ENCODE measurements at regions not wholly inside any gene's neighbourhood (a gene's known extent, or its start where the extent isn't known, plus 50 kb on each side); places are given as distances from the start of the nearest gene placed in this dataset.

DNA sequence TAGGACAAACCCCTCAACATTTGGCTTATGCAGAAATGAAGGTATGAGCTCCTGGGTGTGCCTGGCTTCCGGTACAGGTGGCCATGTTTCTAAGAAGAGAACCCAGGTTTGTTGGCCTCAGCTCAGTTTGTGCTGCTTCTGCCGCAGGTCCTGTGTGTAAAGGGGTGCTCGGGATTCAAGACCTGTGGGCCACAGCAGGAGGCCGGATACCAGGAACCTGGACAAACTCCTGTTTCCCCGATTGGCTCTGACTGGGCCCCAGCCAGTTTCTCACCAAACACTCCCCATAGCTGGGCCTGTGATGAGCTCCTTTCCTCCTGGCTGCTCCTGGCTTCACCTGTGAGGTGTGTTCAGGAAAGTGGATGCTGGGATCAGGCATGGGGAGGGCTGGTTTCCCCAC is 271.2 kb upstream of the IRX2 start:
- DNase-seq (ENCODE audit: low read depth) = no peak

DNA sequence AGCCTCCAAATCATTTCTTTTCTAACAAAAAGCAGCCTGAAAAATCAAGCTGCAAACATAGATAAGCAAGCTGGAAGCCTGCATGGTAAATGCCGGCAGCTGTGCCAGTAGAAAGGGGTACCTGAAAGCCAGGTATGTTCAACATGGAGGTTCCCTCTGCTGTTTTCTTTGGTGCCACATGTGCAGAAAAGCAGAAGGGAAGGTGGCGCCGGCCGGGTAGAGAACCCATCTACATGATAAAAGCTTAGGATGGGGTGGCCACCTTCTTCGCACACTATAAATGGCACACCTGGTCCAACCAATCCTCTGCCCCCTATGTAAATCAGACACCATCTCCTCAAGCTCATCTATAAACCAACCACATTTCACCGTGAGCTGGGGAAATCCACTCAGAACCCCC is 268.9 kb upstream of the IRX2 start:
- DNase-seq (ENCODE audit: low read depth) = no peak

DNA sequence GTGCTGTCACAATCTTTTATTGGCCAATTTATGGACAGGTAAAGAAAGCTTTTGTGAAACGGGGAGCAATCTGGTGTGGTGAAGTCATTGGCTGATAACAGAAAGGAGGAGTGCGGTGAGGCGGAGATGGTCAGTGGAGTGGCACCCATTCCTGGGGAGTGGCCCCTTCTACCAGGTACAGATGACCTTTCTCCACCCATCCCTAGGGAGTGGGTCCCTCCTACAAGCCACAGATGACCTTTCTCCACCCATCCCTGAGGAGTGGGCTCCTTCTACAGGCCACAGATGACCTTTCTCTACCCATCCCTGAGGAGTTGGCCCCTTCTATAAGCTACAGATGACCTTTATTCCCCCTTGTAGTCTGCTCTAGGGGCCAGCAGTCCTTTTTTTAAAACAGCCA is 267.6 kb upstream of the IRX2 start:
- no peak for DNase-seq (ENCODE audit: low read depth)

DNA sequence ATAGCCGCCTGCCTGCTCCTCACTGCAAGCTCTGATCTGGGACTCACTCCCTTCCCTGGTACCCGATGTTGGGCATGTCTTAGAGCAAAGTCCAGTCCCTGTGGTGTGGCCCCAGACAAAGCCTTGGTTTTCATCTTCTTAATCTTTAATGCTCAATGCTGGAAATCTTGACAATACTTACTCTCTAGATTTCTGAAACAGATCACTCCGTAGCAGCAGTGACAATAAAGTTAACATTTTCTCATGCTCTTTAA is 260.2 kb upstream of the IRX2 start:
- DNase-seq (ENCODE audit: low read depth) = no peak

DNA sequence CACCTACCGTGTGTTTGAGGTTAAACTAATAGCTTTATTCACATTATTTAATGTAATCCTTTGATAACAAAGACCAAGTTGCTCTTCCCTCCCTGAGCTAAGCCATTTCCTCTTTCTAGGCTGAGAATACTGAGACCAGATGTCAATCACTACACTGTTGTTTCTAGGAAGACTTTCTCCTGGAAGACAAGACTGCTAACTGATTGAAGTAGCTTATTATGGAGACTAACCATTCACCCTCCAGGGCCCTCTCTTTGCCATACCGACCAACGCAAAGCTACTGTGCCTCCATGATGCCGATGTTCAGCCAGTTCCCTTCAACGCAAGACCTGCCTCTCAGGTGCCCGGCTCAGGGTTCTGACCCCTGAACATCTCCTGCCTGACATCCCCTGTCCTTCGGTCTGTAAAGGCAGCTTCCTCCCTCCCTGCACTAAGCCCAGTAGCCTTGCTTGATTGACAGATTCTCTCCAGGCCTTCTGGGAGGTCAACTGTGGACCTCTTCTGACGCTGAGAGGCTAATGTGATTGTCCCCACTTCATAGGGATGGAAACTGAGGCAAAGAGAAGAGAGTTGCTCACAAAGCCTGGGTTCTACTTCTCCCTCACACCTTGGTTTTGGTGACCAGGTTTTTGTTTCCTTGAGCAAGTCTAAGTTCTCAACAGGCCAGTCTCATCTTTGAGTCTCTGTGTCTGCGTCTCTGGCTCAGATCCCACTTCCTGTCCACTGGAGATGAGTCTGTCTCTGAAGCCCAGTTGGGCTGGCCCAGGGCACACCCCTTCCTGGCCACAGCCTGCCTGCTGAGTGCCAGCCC is 259.7 kb upstream of the IRX2 start:
- no peak for DNase-seq (ENCODE audit: low read depth)

DNA sequence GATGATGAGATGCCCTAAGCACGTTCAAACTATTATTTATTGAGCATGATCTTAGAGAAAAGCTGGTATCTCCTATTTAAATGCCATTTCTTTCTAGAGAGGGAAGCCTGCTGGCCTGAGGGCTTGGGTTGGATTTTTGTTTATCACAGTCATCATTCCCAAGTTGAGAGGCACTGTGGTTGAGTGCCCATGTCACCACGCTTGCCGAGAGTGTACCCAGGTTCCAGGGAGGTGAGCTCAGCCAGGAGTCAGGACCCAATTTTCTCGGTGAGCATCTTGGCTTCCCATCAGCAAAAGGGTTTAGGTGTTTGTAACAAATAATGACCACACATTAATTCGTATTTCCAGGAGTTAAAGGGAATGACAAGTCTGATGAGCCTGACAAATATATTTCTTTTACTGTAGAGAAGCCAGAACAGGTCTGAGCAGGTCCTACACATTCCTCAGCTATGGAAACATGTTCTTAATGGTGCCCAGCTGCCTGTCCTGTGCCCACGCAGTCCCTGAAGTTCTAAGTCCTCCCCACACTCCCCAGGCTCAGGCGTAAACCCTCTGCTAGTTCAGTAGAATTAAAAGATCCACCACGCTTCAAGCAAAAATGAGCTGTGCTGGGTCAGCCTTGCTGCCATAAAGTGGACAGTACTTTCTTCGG is 258.9 kb upstream of the IRX2 start:
- DNase-seq (ENCODE audit: low read depth) = no peak

DNA sequence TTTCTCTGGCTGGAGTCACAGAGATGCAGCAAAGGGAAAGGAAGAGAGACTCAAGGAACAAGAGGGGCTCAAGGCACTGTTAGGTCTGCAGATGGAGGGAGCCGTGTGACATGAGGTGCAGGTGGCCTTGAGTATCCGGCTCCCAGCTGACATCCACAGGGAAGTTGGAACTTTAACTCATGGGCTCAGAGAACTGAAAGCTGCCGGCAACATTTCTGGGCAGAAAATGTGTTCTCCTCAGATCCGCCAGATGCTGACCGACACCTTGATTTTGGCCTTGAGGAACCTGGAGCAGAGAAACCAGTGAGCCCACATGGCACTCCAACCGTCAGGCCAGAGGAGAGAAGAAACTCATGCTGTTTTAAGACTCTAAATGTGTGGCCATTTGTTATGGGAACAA is 258.1 kb upstream of the IRX2 start:
- DNase-seq (ENCODE audit: low read depth) = no peak

DNA sequence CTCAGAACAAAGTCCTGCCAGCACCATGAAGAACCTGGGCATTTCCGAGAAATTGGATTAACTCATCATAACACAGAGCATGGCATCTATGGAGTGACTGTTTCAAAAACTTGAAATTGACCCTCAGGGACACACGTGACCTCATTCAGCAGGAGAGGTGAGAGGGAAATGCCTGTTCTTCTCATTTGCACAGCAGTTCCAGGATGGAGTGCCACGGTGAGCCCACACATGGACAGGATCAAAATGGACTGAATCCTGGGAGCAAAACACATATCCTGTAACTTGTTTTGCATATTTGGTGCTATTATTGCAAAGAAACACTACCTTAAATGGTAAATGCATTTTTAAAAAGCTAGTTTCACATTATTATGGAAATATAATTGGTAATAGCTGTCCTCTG is 256.1 kb upstream of the IRX2 start:
- DNase-seq (ENCODE audit: low read depth) = no peak

DNA sequence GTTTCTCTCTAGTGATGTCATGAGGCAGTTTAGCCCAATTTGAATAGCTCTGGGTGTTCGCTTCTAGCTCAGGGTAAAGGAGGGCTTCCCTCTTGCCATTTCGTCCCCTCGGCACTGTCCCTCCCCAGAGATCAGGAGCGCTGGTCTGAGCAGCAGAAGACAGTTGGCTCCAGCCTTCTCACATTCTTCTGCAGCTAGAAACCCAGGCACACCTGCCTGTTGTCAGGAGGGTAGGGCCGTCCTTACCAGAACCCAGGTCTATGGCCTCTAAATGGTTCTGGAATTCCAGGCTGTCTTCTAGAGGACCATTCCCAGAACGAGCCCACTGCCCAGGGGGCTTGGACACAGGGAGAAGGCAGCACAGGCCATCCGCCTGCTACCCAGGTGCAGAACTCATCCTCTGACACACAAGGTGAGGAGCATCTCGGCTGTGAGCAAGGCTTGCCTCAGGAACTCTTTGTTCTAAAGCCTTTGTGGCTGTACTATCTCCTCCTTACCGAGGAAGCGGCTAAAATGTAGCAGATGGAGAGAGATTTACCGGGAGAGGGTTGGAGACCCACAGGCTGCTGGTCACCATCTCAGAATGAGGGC is 255.6 kb upstream of the IRX2 start:
- DNase-seq (ENCODE audit: low read depth) = no peak

DNA sequence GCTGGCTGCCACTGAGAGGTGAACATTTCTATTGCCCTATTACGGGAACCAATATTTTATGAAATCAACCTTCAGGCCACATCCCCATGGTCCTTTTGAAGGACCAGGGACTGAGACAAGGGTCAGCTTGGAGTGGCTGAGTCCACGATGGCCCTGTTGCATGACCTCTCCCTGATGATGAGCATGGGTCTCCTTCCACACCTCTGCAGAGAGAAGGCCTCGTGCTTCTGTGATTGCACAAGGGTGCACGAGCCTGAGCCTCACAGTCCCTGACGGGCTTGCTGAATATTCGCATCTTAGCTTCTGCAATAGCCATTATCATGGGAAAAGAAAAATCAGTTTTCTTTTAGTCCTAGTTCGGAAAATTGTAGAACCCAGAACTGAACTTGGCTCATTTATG is 255.0 kb upstream of the IRX2 start:
- DNase-seq (ENCODE audit: low read depth) = no peak

DNA sequence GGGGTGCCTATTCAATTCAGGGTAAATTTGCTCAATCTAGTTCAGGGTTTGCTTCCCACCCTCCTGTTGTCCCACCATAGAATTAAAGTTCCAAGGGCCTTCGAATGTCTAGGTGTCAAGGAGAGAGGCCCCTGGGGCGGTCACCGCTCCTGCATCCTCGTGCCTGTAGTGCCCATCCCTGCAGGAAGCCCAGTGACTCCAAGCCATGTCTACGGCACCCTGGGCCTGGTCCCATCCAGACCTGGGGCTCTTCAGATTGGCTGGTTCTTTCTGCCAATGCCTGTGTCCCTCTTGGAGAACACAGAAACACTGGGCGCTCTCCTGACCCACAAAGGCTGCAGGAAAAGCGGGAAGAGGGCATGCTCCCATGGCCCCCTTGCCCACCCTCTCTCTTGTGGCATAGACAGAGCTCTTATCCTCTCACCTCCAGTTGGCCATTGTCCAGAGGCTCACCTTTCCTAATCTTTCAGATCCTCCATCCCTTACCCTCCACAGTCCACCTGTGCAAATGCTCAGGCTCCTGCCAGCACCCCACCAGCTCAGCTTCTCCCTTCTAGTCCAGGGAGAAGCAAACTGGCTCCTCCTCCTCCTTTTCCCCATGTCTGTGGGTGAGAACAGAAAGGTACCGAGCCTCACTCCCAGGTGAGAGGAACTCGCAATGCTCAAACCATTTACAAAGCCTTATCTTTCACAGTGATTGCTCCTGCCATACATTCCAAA is 253.0 kb upstream of the IRX2 start:
- DNase-seq (ENCODE audit: low read depth) = no peak

DNA sequence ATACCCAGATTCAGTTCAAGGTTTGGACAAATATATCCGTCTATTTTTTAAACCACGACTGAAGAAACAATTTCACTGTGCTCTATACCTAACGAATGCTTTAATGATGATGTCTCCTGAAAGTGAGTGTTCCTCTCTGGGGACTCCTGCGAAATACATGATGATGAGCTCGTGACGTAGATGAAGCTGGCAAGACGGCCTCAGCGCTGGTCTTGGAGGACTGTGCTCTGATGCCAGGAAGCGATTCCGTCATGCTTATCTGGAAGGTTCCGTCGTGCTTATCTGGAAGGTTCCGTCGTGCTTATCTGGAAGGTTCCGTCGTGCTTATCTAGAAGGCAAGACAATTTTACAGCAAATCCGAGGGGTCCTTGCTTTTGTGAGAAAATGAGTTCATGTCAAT is 250.8 kb upstream of the IRX2 start:
- DNase-seq (ENCODE audit: low read depth) = no peak

DNA sequence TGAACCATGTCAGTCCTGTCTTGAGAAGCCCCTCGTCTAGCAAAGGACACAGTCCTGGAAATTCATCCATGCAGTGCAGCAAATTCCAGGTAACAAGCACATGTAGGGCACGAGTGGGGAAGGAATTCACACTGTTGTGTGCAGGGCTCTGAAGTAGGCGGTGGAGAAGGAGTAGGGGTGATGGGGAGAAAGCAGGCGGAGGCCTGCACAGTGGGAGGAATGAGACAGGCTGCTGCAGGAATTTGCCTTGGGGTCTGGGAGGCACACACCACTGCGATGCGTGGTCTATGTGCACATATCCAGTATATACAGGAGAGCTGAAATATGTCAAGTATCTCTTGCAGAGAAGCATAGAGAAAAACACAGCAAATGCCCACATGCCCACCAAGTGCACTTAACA is 249.2 kb upstream of the IRX2 start:
- DNase-seq (ENCODE audit: low read depth) = no peak

DNA sequence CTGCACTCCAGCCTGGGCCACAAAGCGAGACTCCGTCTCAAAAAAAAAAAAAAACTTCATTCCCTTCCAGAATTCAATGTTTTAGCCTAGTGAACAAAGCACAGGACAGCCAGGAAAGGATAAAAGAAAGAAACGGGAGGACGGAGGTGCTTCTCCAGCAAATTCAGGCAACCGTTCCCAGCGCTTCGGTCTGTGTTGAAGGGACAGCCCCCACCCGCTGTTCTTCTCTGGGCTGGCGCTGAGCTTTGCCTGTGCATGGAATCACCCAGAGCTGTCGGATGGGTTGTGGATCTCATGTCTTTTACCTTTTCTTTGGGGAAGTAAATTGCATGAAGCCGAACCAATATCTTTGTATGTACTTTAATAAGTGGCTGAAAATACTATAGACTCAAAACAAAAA is 248.4 kb upstream of the IRX2 start:
- DNase-seq (ENCODE audit: low read depth) = no peak

DNA sequence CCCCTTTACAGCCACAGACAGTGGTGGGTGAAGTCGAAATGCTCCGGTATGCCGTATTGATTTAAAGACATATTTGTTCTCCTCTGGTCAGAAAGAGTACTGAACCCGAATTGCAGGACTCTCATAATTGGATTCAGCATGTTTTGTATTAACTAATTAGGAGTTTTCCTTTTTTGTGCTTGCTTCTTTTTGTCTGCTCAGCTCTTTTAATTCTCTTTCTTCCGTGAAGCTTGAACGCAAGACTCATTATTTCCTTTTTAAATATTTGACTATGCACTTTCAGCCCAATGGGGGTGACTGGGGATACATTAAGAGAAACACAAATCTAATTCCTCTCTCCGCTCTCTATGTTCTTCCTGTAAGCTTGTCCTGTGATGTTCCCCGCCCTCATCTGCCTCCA is 246.6 kb upstream of the IRX2 start:
- DNase-seq (ENCODE audit: low read depth) = no peak

DNA sequence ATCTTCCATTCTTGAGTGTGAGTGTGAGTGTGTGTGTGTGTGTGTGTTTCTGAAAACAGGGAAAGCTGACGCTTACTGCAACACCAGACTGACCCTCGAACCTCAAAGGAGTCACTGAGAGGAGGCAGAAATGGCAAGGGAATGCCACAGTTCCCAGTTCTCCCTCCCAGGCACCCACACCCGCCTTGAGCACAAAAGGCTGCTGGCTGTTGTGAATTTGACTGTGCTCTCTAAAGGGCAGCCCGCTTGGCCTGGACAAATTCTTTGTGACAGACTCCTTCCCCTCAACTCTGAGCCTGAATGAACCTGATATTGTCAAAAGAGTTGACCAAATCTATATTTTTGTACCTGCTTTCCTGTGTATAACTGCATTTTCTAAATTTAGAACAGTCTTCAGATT is 245.7 kb upstream of the IRX2 start:
- no peak for DNase-seq (ENCODE audit: low read depth)

DNA sequence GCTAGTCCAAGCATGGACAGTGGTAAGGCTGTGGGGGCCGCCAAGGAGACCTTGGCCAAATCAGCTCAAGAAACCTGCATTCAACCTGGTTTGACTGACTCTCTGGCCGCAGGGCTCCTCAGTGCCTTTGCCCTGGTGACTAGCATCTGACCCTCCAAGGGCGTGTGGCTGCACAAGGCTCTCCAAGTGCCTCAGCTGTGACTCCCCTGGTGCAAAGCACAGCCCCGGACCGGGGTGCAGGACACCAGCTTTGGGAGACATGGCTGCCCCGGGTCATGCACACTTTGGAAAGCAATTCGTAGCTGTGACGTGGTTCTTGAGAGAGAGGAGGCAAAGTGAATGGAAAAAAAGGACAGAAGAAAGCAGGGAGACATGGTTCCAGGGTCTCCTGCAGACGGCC is 245.2 kb upstream of the IRX2 start:
- no peak for DNase-seq (ENCODE audit: low read depth)

DNA sequence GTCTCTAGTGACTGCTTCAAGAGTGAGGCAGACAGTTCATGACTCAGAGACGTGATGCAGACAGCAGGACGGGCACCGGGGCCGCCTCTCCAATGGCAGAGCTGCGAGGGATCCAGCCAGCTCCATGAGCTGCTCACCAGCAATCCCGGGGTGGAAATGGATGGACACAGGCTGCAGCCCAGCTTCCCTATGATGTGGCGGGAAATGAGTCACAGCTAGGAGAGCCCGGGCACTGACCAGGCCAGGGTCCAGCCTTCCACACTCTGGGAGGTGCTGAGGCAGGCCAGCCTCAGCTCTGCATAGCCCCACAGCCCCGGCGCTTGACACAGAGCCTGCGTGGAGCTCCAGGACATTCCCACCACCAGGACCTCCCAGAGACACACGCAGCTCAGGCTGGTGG is 244.8 kb upstream of the IRX2 start:
- no peak for DNase-seq (ENCODE audit: low read depth)

DNA sequence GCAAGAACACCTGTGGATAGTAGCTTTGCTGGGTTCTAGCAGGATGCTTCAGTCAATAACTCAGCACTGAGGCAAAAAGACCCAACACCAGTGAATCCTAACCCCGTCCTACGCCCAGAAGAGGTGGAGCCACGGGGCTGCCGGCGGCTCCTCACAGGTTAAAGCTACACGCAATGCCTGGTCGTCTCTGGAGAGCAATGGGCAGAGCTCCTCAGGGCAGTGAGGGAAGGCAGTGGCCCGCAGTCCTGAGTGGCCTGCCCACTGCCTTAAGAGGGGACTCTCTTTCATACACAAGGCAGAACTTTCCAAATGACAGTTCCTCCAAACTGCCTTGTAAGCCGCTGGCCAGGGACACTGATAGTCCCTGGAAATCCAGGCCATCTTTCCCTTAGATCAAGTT is 244.2 kb upstream of the IRX2 start:
- DNase-seq (ENCODE audit: low read depth) = no peak

DNA sequence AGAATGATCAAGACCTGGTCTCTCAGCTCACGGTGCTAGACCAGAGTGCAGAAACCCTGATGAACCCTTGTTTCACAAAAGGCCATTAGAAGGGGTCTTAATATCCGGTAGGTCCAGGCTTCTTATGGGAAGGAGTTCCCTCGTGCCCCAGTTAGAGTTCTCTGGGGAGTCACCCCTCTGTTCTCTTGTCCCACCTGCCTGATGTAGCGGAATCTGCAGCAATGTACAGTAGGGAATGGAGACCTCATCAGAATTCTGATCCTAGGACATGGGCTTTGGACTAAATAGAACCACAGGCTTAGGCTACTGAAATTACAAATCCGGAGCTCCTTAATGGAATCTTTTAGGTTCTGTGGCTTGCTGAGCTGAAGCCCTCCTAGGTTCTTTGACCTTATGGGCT is 243.6 kb upstream of the IRX2 start:
- no peak for DNase-seq (ENCODE audit: low read depth)

DNA sequence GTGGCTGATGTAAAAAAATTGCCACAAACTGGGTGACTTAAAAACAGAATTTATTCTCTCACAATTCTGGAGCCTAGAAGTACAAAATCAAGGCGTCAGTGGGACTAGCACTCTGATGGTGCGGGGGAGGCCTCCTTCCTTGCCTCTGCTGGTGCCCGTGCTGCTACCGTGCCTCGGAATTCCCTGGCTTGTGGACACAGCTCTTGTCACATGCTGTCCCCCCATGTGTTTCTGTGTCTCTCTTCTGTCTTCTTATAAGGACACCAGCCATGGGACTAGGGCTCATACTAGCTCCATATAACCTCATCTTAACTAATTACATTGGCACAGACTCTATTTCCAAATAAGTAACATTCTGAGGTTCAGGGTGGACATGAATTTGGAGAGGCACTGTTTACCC is 242.3 kb upstream of the IRX2 start:
- DNase-seq (ENCODE audit: low read depth) = no peak

DNA sequence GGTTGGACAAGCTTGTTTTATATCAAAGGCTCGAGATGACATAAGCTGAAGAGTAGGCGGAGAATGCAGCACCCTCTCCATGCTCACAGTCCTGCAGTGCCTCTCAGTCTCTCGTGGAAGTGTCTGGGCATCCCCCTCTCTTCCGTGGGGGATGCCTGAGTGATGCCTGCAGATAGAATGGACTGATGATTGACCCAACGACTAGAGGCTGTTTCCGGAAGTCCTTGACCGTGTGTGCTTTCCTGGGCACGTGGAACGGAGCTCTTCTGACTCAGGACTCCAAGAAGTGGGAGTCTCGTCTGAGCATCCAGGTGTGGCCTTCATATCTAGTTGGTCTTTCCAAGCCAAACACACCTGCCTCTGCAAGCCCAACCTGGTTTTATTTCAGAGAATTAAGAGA is 241.8 kb upstream of the IRX2 start:
- no peak for DNase-seq (ENCODE audit: low read depth)

DNA sequence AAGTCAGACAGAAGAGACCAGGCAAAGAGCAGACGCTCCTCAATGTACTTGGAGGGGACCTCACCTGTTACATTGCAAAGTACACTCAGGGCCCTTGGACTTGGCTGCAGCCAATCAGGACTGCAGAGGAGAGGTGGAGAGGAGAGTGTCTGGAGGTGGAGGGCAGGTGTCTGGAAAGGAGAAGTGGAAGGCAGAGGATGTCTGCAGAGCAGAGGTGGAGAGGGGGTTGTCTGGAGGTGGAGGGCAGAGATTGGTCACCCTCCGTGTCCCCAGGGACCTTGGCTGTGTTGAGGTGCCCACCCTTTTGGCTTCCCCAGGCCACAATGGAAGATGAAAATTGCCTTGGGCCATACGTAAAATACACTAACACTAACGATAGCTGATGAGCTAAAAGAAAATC is 241.3 kb upstream of the IRX2 start:
- DNase-seq (ENCODE audit: low read depth) = no peak
